SK-N-SH (cell line): ENCODE measurements at regions not wholly inside any gene's neighbourhood (a gene's known extent, or its start where the extent isn't known, plus 50 kb on each side); places are given as distances from the start of the nearest gene placed in this dataset.
A peak's percentile ranks its signal among the peaks of the same experiment; 100 is the strongest.

Experiments
- CTCF ChIA-PET: fragments of 300-600, 350-600 bp; formaldehyde crosslinking; extraction: SDS; loops from one replicate; lab custom pipeline; 2021; lab: Yijun Ruan, JAX
- POLR2A ChIA-PET: fragments of 350-600 bp; sonication (Branson Sonifier 250); formaldehyde crosslinking; extraction: SDS; loops from one replicate; lab custom pipeline; 2020; ENCODE audit warnings: antibody characterized with exemption, inconsistent platforms; lab: Yijun Ruan, JAX
- DNase-seq: peaks from one replicate; pipeline ENCODE4 v3.0.0; 2012
- H2AFZ ChIP-seq: fragments of 200-600 bp; sonication (generic); 2 replicates; pipeline ENCODE4 v1.8.1; 2016; ENCODE audit warnings: antibody characterized with exemption, mild to moderate bottlenecking, low read depth
- H3F3A ChIP-seq: fragments of 200-600 bp; sonication (generic); replicated peaks from 2 replicates; pipeline ENCODE3; 2016; ENCODE audit warnings: antibody characterized with exemption, mild to moderate bottlenecking; ENCODE audit not compliant: insufficient read depth
- H3K27ac ChIP-seq, 2 experiments: fragments of 200-500 bp in 1 of 2; fragments of 200-600 bp in 1 of 2; sonication (Bioruptor generic) in 1 of 2; sonication (generic), shearing (Covaris generic) in 1 of 2; 2 replicates each; pipeline versions ENCODE4 v1.5.1 to v1.6.1; 2014 to 2016; ENCODE audit warnings: low read depth in 2 of 2, inconsistent platforms in 1 of 2, low read length in 1 of 2, mild to moderate bottlenecking in 1 of 2, mixed read lengths in 1 of 2
- H3K27me3 ChIP-seq: fragments of 200-600 bp; sonication (generic), shearing (Covaris generic); 2 replicates; pipeline ENCODE4 v1.6.1; 2016; ENCODE audit warnings: mixed run types; ENCODE audit not compliant: insufficient read depth
- H3K36me3 ChIP-seq, 2 experiments: fragments of 200-500 bp in 1 of 2; fragments of 200-600 bp in 1 of 2; sonication (Bioruptor generic) in 1 of 2; sonication (generic) in 1 of 2; replicated peaks in 1 of 2; 2 replicates each; pipeline versions ENCODE3 to v1.5.1; 2014 to 2016; ENCODE audit warnings: low read length in 1 of 2, mild to moderate bottlenecking in 1 of 2; ENCODE audit not compliant: insufficient read depth in 2 of 2, control insufficient read depth in 1 of 2
- H3K4me1 ChIP-seq, 2 experiments: fragments of 200-500 bp in 1 of 2; fragments of 200-600 bp in 1 of 2; sonication (Bioruptor generic) in 1 of 2; sonication (generic), shearing (Covaris generic) in 1 of 2; 2 replicates each; pipeline versions ENCODE4 v1.5.1 to v1.6.1; 2014 to 2016; ENCODE audit warnings: low read depth in 1 of 2, low read length in 1 of 2, mixed run types in 1 of 2; ENCODE audit not compliant: insufficient read depth in 2 of 2, control insufficient read depth in 1 of 2
- H3K4me2 ChIP-seq: fragments of 200-600 bp; sonication (generic), shearing (Covaris generic); 2 replicates; pipeline ENCODE4 v1.6.1; 2017; ENCODE audit warnings: mixed run types
- H3K4me3 ChIP-seq, 2 experiments: fragments of 200-500 bp in 1 of 2; fragments of 200-600 bp in 1 of 2; sonication (Bioruptor generic) in 1 of 2; sonication (generic), shearing (Covaris generic) in 1 of 2; 2 replicates each; pipeline versions ENCODE4 v1.5.1 to v1.8.1; 2014 to 2016; ENCODE audit warnings: low read depth in 2 of 2, inconsistent platforms in 1 of 2, low read length in 1 of 2, mild to moderate bottlenecking in 1 of 2, mixed read lengths in 1 of 2, moderate library complexity in 1 of 2
- H3K79me2 ChIP-seq: fragments of 200-600 bp; sonication (generic); 2 replicates; pipeline ENCODE4 v1.8.1; 2017; ENCODE audit warnings: mild to moderate bottlenecking; ENCODE audit not compliant: insufficient read depth
- H3K9ac ChIP-seq: fragments of 200-600 bp; sonication (generic); 2 replicates; pipeline ENCODE4 v1.6.1; 2017; ENCODE audit warnings: mixed run types
- H3K9me2 ChIP-seq: fragments of 200-600 bp; sonication (generic); 2 replicates; pipeline ENCODE4 v1.6.1; 2017; ENCODE audit warnings: mixed run types
- H3K9me3 ChIP-seq: fragments of 200-600 bp; sonication (generic); 2 replicates; pipeline ENCODE4 v1.6.1; 2017; ENCODE audit warnings: mixed run types, mild to moderate bottlenecking, moderate library complexity
- H4K20me1 ChIP-seq: fragments of 200-600 bp; sonication (generic); 2 replicates; pipeline ENCODE4 v1.6.1; 2017; ENCODE audit warnings: mild to moderate bottlenecking, mixed run types; ENCODE audit not compliant: insufficient read depth
- ELF1 ChIP-seq: IDR thresholded peaks from 2 replicates; pipeline ENCODE4 v1.4.0; 2012
- EP300 ChIP-seq, 2 experiments: IDR thresholded peaks; 2 replicates each; pipeline versions ENCODE4 v1.4.0 to v1.6.1; 2012; ENCODE audit warnings: borderline replicate concordance in 1 of 2, low read depth in 1 of 2, low read length in 1 of 2
- EZH2phosphoT487 ChIP-seq: fragments of 200-600 bp; sonication (generic); IDR thresholded peaks from 2 replicates; pipeline ENCODE4 v1.6.1; 2017; ENCODE audit warnings: low read depth, mixed run types, mild to moderate bottlenecking, antibody characterized with exemption, moderate library complexity, borderline replicate concordance
- FOSL2 ChIP-seq: IDR thresholded peaks from 2 replicates; pipeline ENCODE4 v1.4.0; 2012; ENCODE audit warnings: low read depth, mild to moderate bottlenecking, moderate library complexity, borderline replicate concordance
- FOXJ3 ChIP-seq: sonication (generic); formaldehyde crosslinking; IDR thresholded peaks from 2 replicates; pipeline ENCODE4 v1.5.1; 2020; ENCODE audit warnings: mild to moderate bottlenecking, missing genetic modification reagents
- FOXM1 ChIP-seq: IDR thresholded peaks from 2 replicates; pipeline ENCODE4 v1.4.0; 2012; ENCODE audit warnings: low read depth, mild to moderate bottlenecking
- GABPA ChIP-seq: IDR thresholded peaks from 2 replicates; pipeline ENCODE4 v1.4.0; 2012; ENCODE audit warnings: low read depth, mild to moderate bottlenecking
- JUND ChIP-seq: IDR thresholded peaks from 2 replicates; pipeline ENCODE4 v1.4.0; 2012
- MEF2A ChIP-seq: IDR thresholded peaks from 2 replicates; pipeline ENCODE4 v1.4.0; 2012; ENCODE audit warnings: low read depth, borderline replicate concordance
- MXI1 ChIP-seq: IDR thresholded peaks from 2 replicates; pipeline ENCODE4 v1.6.1; 2012; ENCODE audit warnings: mild to moderate bottlenecking, low read depth, low read length, improper control_type of control experiment
- NFIC ChIP-seq: IDR thresholded peaks from 2 replicates; pipeline ENCODE4 v1.4.0; 2012; ENCODE audit warnings: borderline replicate concordance
- NRF1 ChIP-seq: IDR thresholded peaks from 2 replicates; pipeline ENCODE4 v1.6.1; 2012; ENCODE audit warnings: low read depth, mild to moderate bottlenecking, low read length
- POLR2AphosphoS5 ChIP-seq: IDR thresholded peaks from 2 replicates; pipeline ENCODE4 v1.6.1; 2012; ENCODE audit warnings: low read depth, low read length
- RAD21 ChIP-seq: IDR thresholded peaks from 2 replicates; pipeline ENCODE4 v1.6.1; 2012; ENCODE audit warnings: mild to moderate bottlenecking, low read length
- RFX5 ChIP-seq: IDR thresholded peaks from 2 replicates; pipeline ENCODE4 v1.6.1; 2012; ENCODE audit warnings: mild to moderate bottlenecking, improper control_type of control experiment, low read length
- RXRA ChIP-seq: IDR thresholded peaks from 2 replicates; pipeline ENCODE4 v1.4.0; 2012; ENCODE audit warnings: low read depth, mild to moderate bottlenecking, borderline replicate concordance
- TAF1 ChIP-seq: IDR thresholded peaks from 2 replicates; pipeline ENCODE4 v1.6.1; 2012; ENCODE audit warnings: low read depth, mild to moderate bottlenecking, low read length, moderate library complexity, borderline replicate concordance
- TCF12 ChIP-seq: IDR thresholded peaks from 2 replicates; pipeline ENCODE4 v1.4.0; 2012
- TEAD4 ChIP-seq: IDR thresholded peaks from 2 replicates; pipeline ENCODE4 v1.4.0; 2012; ENCODE audit warnings: mild to moderate bottlenecking, borderline replicate concordance; ENCODE audit not compliant: insufficient read depth
- YY1 ChIP-seq: IDR thresholded peaks from 2 replicates; pipeline ENCODE4 v1.4.0; 2012; ENCODE audit warnings: low read depth, mild to moderate bottlenecking
- WGBS: methylation state at CpG from one replicate; pipeline ENCODE4 v1.1.6; 2017; ENCODE audit warnings: low lambda C conversion rate; 5-methylcytosine and 5-hydroxymethylcytosine counted together
- TF ChIP-seq, protein P1 (sequence below): IDR thresholded peaks from 2 replicates; pipeline ENCODE4; 2012
- TF ChIP-seq, protein P2 (sequence below): IDR thresholded peaks from 2 replicates; pipeline ENCODE4 v1.6.1; 2012; ENCODE audit warnings: mild to moderate bottlenecking, low read depth, low read length, moderate library complexity

DNA sequence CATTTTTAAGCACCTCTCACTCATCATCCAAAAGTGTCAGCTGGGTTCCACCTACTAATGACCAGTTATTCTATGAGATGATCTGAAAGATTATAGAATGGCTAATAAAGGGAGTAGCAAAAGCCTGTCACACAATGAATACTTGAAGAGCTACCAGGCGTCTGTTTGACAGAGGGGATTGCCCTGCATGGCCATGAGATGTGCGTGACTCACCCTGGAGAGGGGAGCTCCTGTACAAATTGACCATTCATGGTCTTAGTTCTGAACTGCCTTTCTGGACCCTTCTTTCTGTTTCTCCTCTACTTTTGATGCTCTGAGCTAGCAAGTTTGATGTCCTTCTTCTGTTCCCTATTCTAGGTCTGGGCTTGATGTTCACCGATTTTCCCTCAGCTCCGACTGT, 85.2 kb upstream of the ABCD3 start:
- Histone ChIP-seq H3K4me3 (no peak overlapping the region), H2AFZ (no peak overlapping the region), H3K36me3 (no peaks in the 10 kb centered on the region), H3K27me3 (no peaks in the 10 kb centered on the region), H3K79me2 (no peaks in the 10 kb centered on the region), H3K27ac (no peak overlapping the region), H3K9ac (no peak overlapping the region), H3K9me3 (no peaks in the 10 kb centered on the region), H3K9me2 (no peaks in the 10 kb centered on the region), H3F3A (peaks cover 7% of the 10 kb centered on the region), H3K4me1 (peaks cover 4 to 6% of the 10 kb centered on the region in 2 experiments), H3K4me2 (no peak overlapping the region), H4K20me1 (no peaks in the 10 kb centered on the region)
- no peak for DNase-seq
- 83% methylated on average over 4 of the region's 4 CpGs for WGBS
- ChIA-PET CTCF (interaction anchor here (0.5 to 11.4 kb wide), 9 partner anchors 10 to 474 kb away, joined by 3 to 889 read pairs (median 3); partner anchors contain the start of gene ARHGAP29), POLR2A (interaction anchor here (0.7 kb wide), 1 partner anchor 312 kb away, joined by 6 read pairs; no protein-coding TSS in a partner anchor)
- TF ChIP-seq ELF1 (no peak), FOXM1 (no peak), FOSL2 (peak; percentile 50; the same call in 1 of the 2 replicates), EP300 (IDR thresholded peaks at IDR 0.05; ENCODE audit: borderline replicate concordance in 1 of 2, low read depth in 1 of 2, low read length in 1 of 2) (no peak), RFX5 (no peak), EZH2phosphoT487 (no peak), POLR2AphosphoS5 (no peak), NFIC (no peak), RXRA (no peak), TEAD4 (no peak)
- TF ChIP-seq, protein P1, sequence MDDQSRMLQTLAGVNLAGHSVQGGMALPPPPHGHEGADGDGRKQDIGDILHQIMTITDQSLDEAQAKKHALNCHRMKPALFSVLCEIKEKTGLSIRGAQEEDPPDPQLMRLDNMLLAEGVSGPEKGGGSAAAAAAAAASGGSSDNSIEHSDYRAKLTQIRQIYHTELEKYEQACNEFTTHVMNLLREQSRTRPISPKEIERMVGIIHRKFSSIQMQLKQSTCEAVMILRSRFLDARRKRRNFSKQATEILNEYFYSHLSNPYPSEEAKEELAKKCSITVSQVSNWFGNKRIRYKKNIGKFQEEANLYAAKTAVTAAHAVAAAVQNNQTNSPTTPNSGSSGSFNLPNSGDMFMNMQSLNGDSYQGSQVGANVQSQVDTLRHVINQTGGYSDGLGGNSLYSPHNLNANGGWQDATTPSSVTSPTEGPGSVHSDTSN: peak; percentile 40; the same call in 1 of the 2 replicates
- TF ChIP-seq, protein P2, sequence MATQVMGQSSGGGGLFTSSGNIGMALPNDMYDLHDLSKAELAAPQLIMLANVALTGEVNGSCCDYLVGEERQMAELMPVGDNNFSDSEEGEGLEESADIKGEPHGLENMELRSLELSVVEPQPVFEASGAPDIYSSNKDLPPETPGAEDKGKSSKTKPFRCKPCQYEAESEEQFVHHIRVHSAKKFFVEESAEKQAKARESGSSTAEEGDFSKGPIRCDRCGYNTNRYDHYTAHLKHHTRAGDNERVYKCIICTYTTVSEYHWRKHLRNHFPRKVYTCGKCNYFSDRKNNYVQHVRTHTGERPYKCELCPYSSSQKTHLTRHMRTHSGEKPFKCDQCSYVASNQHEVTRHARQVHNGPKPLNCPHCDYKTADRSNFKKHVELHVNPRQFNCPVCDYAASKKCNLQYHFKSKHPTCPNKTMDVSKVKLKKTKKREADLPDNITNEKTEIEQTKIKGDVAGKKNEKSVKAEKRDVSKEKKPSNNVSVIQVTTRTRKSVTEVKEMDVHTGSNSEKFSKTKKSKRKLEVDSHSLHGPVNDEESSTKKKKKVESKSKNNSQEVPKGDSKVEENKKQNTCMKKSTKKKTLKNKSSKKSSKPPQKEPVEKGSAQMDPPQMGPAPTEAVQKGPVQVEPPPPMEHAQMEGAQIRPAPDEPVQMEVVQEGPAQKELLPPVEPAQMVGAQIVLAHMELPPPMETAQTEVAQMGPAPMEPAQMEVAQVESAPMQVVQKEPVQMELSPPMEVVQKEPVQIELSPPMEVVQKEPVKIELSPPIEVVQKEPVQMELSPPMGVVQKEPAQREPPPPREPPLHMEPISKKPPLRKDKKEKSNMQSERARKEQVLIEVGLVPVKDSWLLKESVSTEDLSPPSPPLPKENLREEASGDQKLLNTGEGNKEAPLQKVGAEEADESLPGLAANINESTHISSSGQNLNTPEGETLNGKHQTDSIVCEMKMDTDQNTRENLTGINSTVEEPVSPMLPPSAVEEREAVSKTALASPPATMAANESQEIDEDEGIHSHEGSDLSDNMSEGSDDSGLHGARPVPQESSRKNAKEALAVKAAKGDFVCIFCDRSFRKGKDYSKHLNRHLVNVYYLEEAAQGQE: no peak

DNA sequence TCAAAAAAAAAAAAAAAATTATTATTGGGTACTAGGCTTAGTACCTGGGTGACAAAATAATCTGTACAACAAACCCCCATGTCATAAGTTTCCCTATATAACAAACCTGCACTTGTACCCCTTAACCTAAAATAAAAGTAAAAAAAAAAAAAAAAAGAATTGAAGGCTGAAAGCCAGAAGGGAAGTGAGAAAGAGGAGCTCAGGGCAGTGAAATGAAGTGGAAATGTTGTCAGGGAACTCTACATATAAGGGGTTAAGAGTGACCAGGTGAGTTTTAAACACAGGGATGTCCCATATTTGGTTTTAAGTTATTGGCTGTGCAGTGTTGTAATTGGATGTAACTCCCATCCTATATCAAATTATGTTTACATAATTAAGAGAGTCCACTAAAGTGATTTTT, 85.7 kb upstream of the ABCD3 start:
- H4K20me1 ChIP-seq: no peaks in the 10 kb centered on the region
- no peak for DNase-seq
- no peaks in the 10 kb centered on the region for H3K36me3 ChIP-seq
- H3K27ac ChIP-seq: no peak overlapping the region
- H3K9me2 ChIP-seq: no peaks in the 10 kb centered on the region
- no peak overlapping the region for H2AFZ ChIP-seq
- ChIA-PET CTCF (interaction anchor here (0.5 to 11.4 kb wide), 8 partner anchors 11 to 474 kb away, joined by 3 to 889 read pairs (median 4); partner anchors contain the start of gene ARHGAP29), POLR2A (interaction anchor here (0.7 kb wide), 1 partner anchor 312 kb away, joined by 6 read pairs; no protein-coding TSS in a partner anchor)
- no peak overlapping the region for H3K4me3 ChIP-seq
- H3K4me2 ChIP-seq: no peak overlapping the region
- peaks cover 4 to 6% of the 10 kb centered on the region in 2 experiments for H3K4me1 ChIP-seq
- TF ChIP-seq YY1 (no peak), EP300 (IDR thresholded peaks at IDR 0.05; ENCODE audit: borderline replicate concordance in 1 of 2, low read depth in 1 of 2, low read length in 1 of 2) (no peak), NRF1 (no peak), RXRA (no peak), MXI1 (no peak), TAF1 (no peak), FOSL2 (no peak), ELF1 (no peak), MEF2A (no peak), JUND (no peak), RAD21 (no peak), TCF12 (no peak), FOXJ3 (no peak), EZH2phosphoT487 (no peak), GABPA (no peak)
- TF ChIP-seq, protein P1: no peak
- no peaks in the 10 kb centered on the region for H3K79me2 ChIP-seq
- H3F3A ChIP-seq: peaks cover 7% of the 10 kb centered on the region
- no peaks in the 10 kb centered on the region for H3K9me3 ChIP-seq
- no peaks in the 10 kb centered on the region for H3K27me3 ChIP-seq
- H3K9ac ChIP-seq: no peak overlapping the region
